A673 (cell line): ENCODE measurements at regions not wholly inside any gene's neighbourhood (a gene's known extent, or its start where the extent isn't known, plus 50 kb on each side); places are given as distances from the start of the nearest gene placed in this dataset.

Source experiments
- CTCF ChIP-seq: fragments of 300-800, 200-600 bp; sonication (generic); conservative IDR thresholded peaks from 2 replicates; pipeline ENCODE4 v1.5.1; 2017; ENCODE audit warnings: low read depth, mild to moderate bottlenecking, antibody characterized with exemption, low read length, moderate library complexity, mixed read lengths
- EZH2 ChIP-seq: fragments of 200-600 bp; sonication (generic); IDR thresholded peaks from 2 replicates; pipeline ENCODE4 v1.6.1; 2017; ENCODE audit warnings: borderline replicate concordance, low read depth, mild to moderate bottlenecking, mixed read lengths, antibody characterized with exemption, low read length; ENCODE audit not compliant: poor library complexity, severe bottlenecking

DNA sequence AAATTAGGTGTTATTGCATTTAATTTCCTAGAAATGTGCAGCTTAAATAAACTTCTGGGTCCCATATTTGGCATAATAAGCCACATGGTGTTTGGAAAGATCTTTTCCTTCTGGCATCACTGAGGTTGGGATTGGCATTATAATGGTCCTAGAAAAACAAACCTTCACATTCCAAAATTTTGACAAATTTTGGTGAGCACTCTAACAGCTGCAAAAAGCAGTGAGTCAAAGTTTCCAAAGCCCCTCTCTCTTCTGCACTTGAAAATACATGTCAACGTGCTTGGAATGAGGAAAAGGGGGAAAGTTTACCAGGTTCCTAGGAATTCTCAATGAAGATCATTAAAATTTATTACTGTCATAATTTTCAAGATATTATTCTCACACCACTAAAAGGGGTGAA is 77.8 kb upstream of the STK17B start:
- no peak for TF ChIP-seq EZH2
- no peak for TF ChIP-seq CTCF
